IMR-90 (cell line): ENCODE measurements at regions not wholly inside any gene's neighbourhood (a gene's known extent, or its start where the extent isn't known, plus 50 kb on each side); places are given as distances from the start of the nearest gene placed in this dataset.

Experiments
- ATAC-seq: fragments of 200-7000 bp; cut with Tn5 transposase; 2 replicates; pipeline ENCODE4 v1.9.1; 2020; ENCODE audit warnings: low read depth, mild to moderate bottlenecking, moderate library complexity
- BruUV-seq: library from RNA; stranded (reverse); fragments of 400-500 nt; replicated peaks from 2 replicates; lab custom pipeline; 2021; lab: Mats Ljungman, UMichigan
- CTCF ChIA-PET: fragments of 300-600 bp; formaldehyde crosslinking; extraction: SDS; loops from one replicate; lab custom pipeline; 2021; ENCODE audit warnings: antibody characterized with exemption; lab: Yijun Ruan, JAX
- POLR2A ChIA-PET: fragments of 300-600 bp; sonication (Branson Sonifier 250); formaldehyde crosslinking; loops from one replicate; lab custom pipeline; 2022; ENCODE audit warnings: antibody characterized with exemption; ENCODE audit not compliant: unreplicated experiment; lab: Charles Lee
- DNase-seq: peaks from one replicate; pipeline ENCODE4 v3.0.0; 2013
- H2AFZ ChIP-seq: replicated peaks from 2 replicates; pipeline ENCODE3; 2013; ENCODE audit warnings: low read length, mild to moderate bottlenecking; ENCODE audit not compliant: poor library complexity
- H2AK5ac ChIP-seq: 2 replicates; pipeline ENCODE4 v1.6.1; 2013; ENCODE audit warnings: low read depth, low read length, inconsistent platforms
- H2AK9ac ChIP-seq: replicated peaks from 2 replicates; pipeline ENCODE3; 2013; ENCODE audit warnings: mild to moderate bottlenecking, low read depth, low read length, moderate library complexity; ENCODE audit not compliant: poor library complexity
- H2BK120ac ChIP-seq: 2 replicates; pipeline ENCODE4 v1.6.1; 2013; ENCODE audit warnings: low read depth, low read length, inconsistent platforms
- H2BK15ac ChIP-seq: 3 replicates; pipeline ENCODE4 v1.6.1; 2013; ENCODE audit warnings: low read depth, low read length, inconsistent platforms
- H2BK20ac ChIP-seq: 2 replicates; pipeline ENCODE4 v1.6.1; 2013; ENCODE audit warnings: low read depth, mild to moderate bottlenecking, inconsistent platforms, low read length, moderate library complexity
- H2BK5ac ChIP-seq: 2 replicates; pipeline ENCODE4 v1.6.1; 2013; ENCODE audit warnings: mild to moderate bottlenecking, low read depth, low read length, inconsistent platforms; ENCODE audit not compliant: poor library complexity, severe bottlenecking
- H3K14ac ChIP-seq: replicated peaks from 2 replicates; pipeline ENCODE4 v1.6.1; 2013; ENCODE audit warnings: low read depth, low read length, inconsistent platforms
- H3K18ac ChIP-seq: 2 replicates; pipeline ENCODE4 v1.6.1; 2013; ENCODE audit warnings: low read depth, low read length, control low read depth
- H3K23ac ChIP-seq: 2 replicates; pipeline ENCODE4 v1.6.1; 2013; ENCODE audit warnings: low read depth, low read length, inconsistent platforms
- H3K27ac ChIP-seq: 2 replicates; pipeline ENCODE4 v1.5.1; 2013; ENCODE audit warnings: mild to moderate bottlenecking, control low read depth, low read length; ENCODE audit not compliant: insufficient read depth
- H3K27me3 ChIP-seq: 2 replicates; pipeline ENCODE4 v1.6.1; 2013; ENCODE audit warnings: low read length; ENCODE audit not compliant: control insufficient read depth, insufficient read depth
- H3K36me3 ChIP-seq: 2 replicates; pipeline ENCODE4 v1.6.1; 2013; ENCODE audit warnings: low read length, mixed read lengths; ENCODE audit not compliant: control insufficient read depth, insufficient read depth
- H3K4ac ChIP-seq: 2 replicates; pipeline ENCODE4 v1.6.1; 2013; ENCODE audit warnings: low read depth, low read length, inconsistent platforms
- H3K4me1 ChIP-seq: 2 replicates; pipeline ENCODE4 v1.6.1; 2013; ENCODE audit warnings: low read length, mixed read lengths; ENCODE audit not compliant: control insufficient read depth, insufficient read depth
- H3K4me2 ChIP-seq: 2 replicates; pipeline ENCODE4 v1.6.1; 2013; ENCODE audit warnings: low read depth, mild to moderate bottlenecking, control low read depth, low read length, moderate library complexity
- H3K4me3 ChIP-seq: 2 replicates; pipeline ENCODE4 v1.5.1; 2013; ENCODE audit warnings: low read depth, mild to moderate bottlenecking, control low read depth, low read length, moderate library complexity; ENCODE audit not compliant: insufficient read depth
- H3K56ac ChIP-seq: 2 replicates; pipeline ENCODE4 v1.6.1; 2013; ENCODE audit warnings: low read length, inconsistent platforms; ENCODE audit not compliant: insufficient read depth; ENCODE audit errors: extremely low read depth
- H3K79me1 ChIP-seq, 2 experiments: 2 replicates each; pipeline ENCODE4 v1.6.1; 2013; ENCODE audit warnings: low read length in 2 of 2, inconsistent platforms in 1 of 2, low read depth in 1 of 2
- H3K9ac ChIP-seq: 2 replicates; pipeline ENCODE4 v1.6.1; 2013; ENCODE audit warnings: low read depth, low read length, control low read depth
- H3K9me1 ChIP-seq: 2 replicates; pipeline ENCODE4 v1.6.1; 2013; ENCODE audit warnings: low read length, inconsistent platforms; ENCODE audit not compliant: insufficient read depth
- H3K9me3 ChIP-seq: 2 replicates; pipeline ENCODE4 v1.6.1; 2013; ENCODE audit warnings: low read length; ENCODE audit not compliant: control insufficient read depth, insufficient read depth
- H4K20me1 ChIP-seq: 2 replicates; pipeline ENCODE4 v1.6.1; 2013; ENCODE audit warnings: low read length, inconsistent platforms; ENCODE audit not compliant: insufficient read depth
- H4K5ac ChIP-seq: 2 replicates; pipeline ENCODE4 v1.6.1; 2013; ENCODE audit warnings: mild to moderate bottlenecking, low read depth, low read length, control low read depth
- H4K8ac ChIP-seq, 2 experiments: 2 replicates each; pipeline ENCODE4 v1.6.1; 2013; ENCODE audit warnings: low read depth in 2 of 2, low read length in 2 of 2, control low read depth in 1 of 2, inconsistent platforms in 1 of 2
- H4K91ac ChIP-seq: 2 replicates; pipeline ENCODE4 v1.6.1; 2013; ENCODE audit warnings: low read depth, low read length, inconsistent platforms; ENCODE audit not compliant: insufficient read depth
- BHLHE40 ChIP-seq: fragments of 150-350 bp; IDR thresholded peaks from 2 replicates; pipeline ENCODE4 v1.6.1; 2016; ENCODE audit warnings: mild to moderate bottlenecking, low read depth, low read length
- CEBPB ChIP-seq: IDR thresholded peaks from 2 replicates; pipeline ENCODE4 v1.6.1; 2012; ENCODE audit warnings: low read depth, low read length, improper control_type of control experiment
- CHD1 ChIP-seq: IDR thresholded peaks from 2 replicates; pipeline ENCODE4 v1.6.1; 2012; ENCODE audit warnings: low read depth, low read length, improper control_type of control experiment
- CTCF ChIP-seq: conservative IDR thresholded peaks from 2 replicates; pipeline ENCODE4 v1.5.1; 2012; ENCODE audit warnings: mild to moderate bottlenecking, low read depth, low read length, improper control_type of control experiment
- ELK1 ChIP-seq: fragments of 150-350 bp; IDR thresholded peaks from 2 replicates; pipeline ENCODE4 v1.6.1; 2016; ENCODE audit warnings: low read depth, mild to moderate bottlenecking, low read length, moderate library complexity, borderline replicate concordance
- FOS ChIP-seq: fragments of 150-350 bp; IDR thresholded peaks from 2 replicates; pipeline ENCODE4 v1.6.1; 2016; ENCODE audit warnings: low read depth, low read length
- MAFK ChIP-seq: IDR thresholded peaks from 2 replicates; pipeline ENCODE4 v1.6.1; 2012; ENCODE audit warnings: low read depth, low read length, improper control_type of control experiment
- MAZ ChIP-seq: IDR thresholded peaks from 2 replicates; pipeline ENCODE4 v1.6.1; 2012; ENCODE audit warnings: low read depth, mild to moderate bottlenecking, low read length, improper control_type of control experiment, moderate library complexity, borderline replicate concordance
- MXI1 ChIP-seq: IDR thresholded peaks from 2 replicates; pipeline ENCODE4 v1.6.1; 2012; ENCODE audit warnings: low read depth, mild to moderate bottlenecking, low read length, moderate library complexity, borderline replicate concordance
- NFE2L2 ChIP-seq: fragments of 150-350 bp; IDR thresholded peaks from 2 replicates; pipeline ENCODE4 v1.6.1; 2016; ENCODE audit warnings: low read depth, mild to moderate bottlenecking, low read length
- POLR2A ChIP-seq: IDR thresholded peaks from 2 replicates; pipeline ENCODE4 v1.6.1; 2012; ENCODE audit warnings: mild to moderate bottlenecking, low read depth, low read length
- RAD21 ChIP-seq: IDR thresholded peaks from 2 replicates; pipeline ENCODE4 v1.6.1; 2012; ENCODE audit warnings: low read length, improper control_type of control experiment
- RCOR1 ChIP-seq: IDR thresholded peaks from 2 replicates; pipeline ENCODE4 v1.6.1; 2012; ENCODE audit warnings: mild to moderate bottlenecking, low read length, improper control_type of control experiment; ENCODE audit not compliant: insufficient replicate concordance
- RFX5 ChIP-seq: IDR thresholded peaks from 2 replicates; pipeline ENCODE4 v1.8.0; 2012; ENCODE audit warnings: low read depth, mild to moderate bottlenecking, low read length, moderate library complexity
- SMC3 ChIP-seq: fragments of 150-350 bp; IDR thresholded peaks from 2 replicates; pipeline ENCODE4 v1.6.1; 2016; ENCODE audit warnings: low read depth, mild to moderate bottlenecking, antibody characterized with exemption, low read length, moderate library complexity
- WGBS, 2 experiments: methylation state at CpG; one replicate each; pipeline versions ENCODE4 v1.1.5 to v1.1.7; 2013; ENCODE audit warnings: missing lambda C conversion rate in 2 of 2; ENCODE audit not compliant: insufficient read length in 1 of 2; ENCODE audit errors: extremely low coverage in 2 of 2; 5-methylcytosine and 5-hydroxymethylcytosine counted together
- dilution Hi-C: fragments of 300-500 bp; cut with HindIII; formaldehyde crosslinking; loops from one replicate; pipeline ENCODE4 v1.14.3; 2018; ENCODE audit warnings: low sequenced_read_pairs; ENCODE audit not compliant: unreplicated experiment
- in situ Hi-C: fragments of 300-500 bp; cut with MboI; formaldehyde crosslinking; loops from 3 replicates; pipeline ENCODE4 v1.14.3; 2019; ENCODE audit warnings: low sequenced_read_pairs, inconsistent platforms, mixed read lengths
- intact Hi-C: fragments of 100-400 bp; cut with micrococcal nuclease; formaldehyde crosslinking; loops from 2 replicates; pipeline ENCODE4 v1.10.0; 2022
- TF ChIP-seq, protein P1 (sequence below): fragments of 150-350 bp; IDR thresholded peaks from 2 replicates; pipeline ENCODE4 v1.6.1; 2017; ENCODE audit warnings: mild to moderate bottlenecking, antibody characterized with exemption, low read length, low read depth

GRCh38 chr11:93936460-93936859 is 84.7 kb upstream of the HEPHL1 start:
- WGBS, 2 experiments, result 20% methylated on average over 1 of the region's 3 CpGs; no CpG with 5 or more reads in 1 of the 2 experiments
- intact Hi-C loops (no loop called here), in situ Hi-C loops (no loop called here), dilution Hi-C loops (no loop called here)
- Histone ChIP-seq H3K9me1 (no peaks in the 10 kb centered on the region), H3K4ac (no peak overlapping the region), H3K18ac (no peak overlapping the region), H3K27ac (no peak overlapping the region), H4K5ac (no peak overlapping the region), H3K4me2 (no peak overlapping the region), H3K9me3 (no peaks in the 10 kb centered on the region), H3K36me3 (no peaks in the 10 kb centered on the region), H2BK20ac (no peak overlapping the region), H3K23ac (no peak overlapping the region), H2AK5ac (no peak overlapping the region), H2BK15ac (no peak overlapping the region), H3K4me1 (no peaks in the 10 kb centered on the region), H3K79me1 (no peaks in the 10 kb centered on the region), H2BK120ac (no peak overlapping the region), H3K14ac (no peak overlapping the region), H3K56ac (no peak overlapping the region), H2AFZ (no peak overlapping the region), H4K20me1 (no peaks in the 10 kb centered on the region), H2AK9ac (no peak overlapping the region), H3K9ac (no peak overlapping the region), H4K91ac (no peak overlapping the region), H3K27me3 (peaks cover 11% of the 10 kb centered on the region), H4K8ac (no peak overlapping the region), H2BK5ac (no peak overlapping the region), H3K4me3 (no peak overlapping the region)
- no TSS peak for BruUV-seq
- ATAC-seq (no peak), DNase-seq (no peak)
- TF ChIP-seq NFE2L2 (no peak), ELK1 (no peak), CHD1 (no peak), RCOR1 (no peak), MAZ (no peak), MAFK (no peak), POLR2A (no peak), RFX5 (no peak), MXI1 (no peak), BHLHE40 (no peak), SMC3 (no peak), RAD21 (no peak), FOS (no peak), CTCF (no peak), CEBPB (no peak)
- TF ChIP-seq, protein P1, sequence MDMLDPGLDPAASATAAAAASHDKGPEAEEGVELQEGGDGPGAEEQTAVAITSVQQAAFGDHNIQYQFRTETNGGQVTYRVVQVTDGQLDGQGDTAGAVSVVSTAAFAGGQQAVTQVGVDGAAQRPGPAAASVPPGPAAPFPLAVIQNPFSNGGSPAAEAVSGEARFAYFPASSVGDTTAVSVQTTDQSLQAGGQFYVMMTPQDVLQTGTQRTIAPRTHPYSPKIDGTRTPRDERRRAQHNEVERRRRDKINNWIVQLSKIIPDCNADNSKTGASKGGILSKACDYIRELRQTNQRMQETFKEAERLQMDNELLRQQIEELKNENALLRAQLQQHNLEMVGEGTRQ, result no peak
- ChIA-PET POLR2A (no interaction called here), CTCF (no interaction called here)
